Vagina (tissue), 2 donors: ENCODE measurements at regions not wholly inside any gene's neighbourhood (a gene's known extent, or its start where the extent isn't known, plus 50 kb on each side); places are given as distances from the start of the nearest gene placed in this dataset.

ENCODE experiments used
- CTCF ChIP-seq, 3 experiments: fragments of 450-650 bp in 2 of 3; fragments of 200-600 bp in 1 of 3; sonication (generic) in 1 of 3; IDR thresholded peaks; one replicate each; pipeline ENCODE4 v1.5.1; 2017 to 2019; ENCODE audit warnings: antibody characterized with exemption in 3 of 3, mild to moderate bottlenecking in 2 of 3, moderate library complexity in 2 of 3
- POLR2AphosphoS5 ChIP-seq, 2 donors: sonication (generic); formaldehyde crosslinking; IDR thresholded peaks; one replicate each; pipeline ENCODE4 v1.9.0; 2017; ENCODE audit warnings: antibody characterized with exemption in 2 of 2, mild to moderate bottlenecking in 2 of 2, low read depth in 1 of 2; ENCODE audit not compliant: insufficient read depth in 1 of 2

DNA sequence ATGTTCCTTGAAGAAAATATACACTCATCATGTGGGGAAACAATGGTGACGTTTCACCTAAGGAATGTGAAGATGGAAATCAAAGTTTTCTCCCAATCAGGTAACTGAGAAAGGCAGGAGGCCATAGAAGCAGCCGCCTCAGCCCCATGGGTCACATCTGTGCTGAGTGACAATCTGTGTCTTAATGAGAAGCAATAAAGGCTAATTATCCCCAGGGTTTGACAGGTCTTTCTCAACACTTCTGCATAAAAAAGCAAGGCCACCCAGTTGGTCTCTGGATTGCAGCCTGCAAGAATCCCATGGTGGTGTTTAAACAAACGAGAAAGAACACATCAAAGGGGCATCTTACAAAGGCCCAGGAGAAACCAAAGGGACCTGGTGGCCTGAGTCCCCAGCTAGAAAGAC lies 91.1 kb upstream of the TNS3 start:
- TF ChIP-seq CTCF (IDR thresholded peaks at IDR 0.05): no peak
- no peak for TF ChIP-seq POLR2AphosphoS5 (IDR thresholded peaks at IDR 0.05; ENCODE audit: insufficient read depth in 1 of 2, low read depth in 1 of 2)
